Endodermal cell (in vitro differentiated cells): ENCODE measurements at regions not wholly inside any gene's neighbourhood (a gene's known extent, or its start where the extent isn't known, plus 50 kb on each side); places are given as distances from the start of the nearest gene placed in this dataset.

Experiments
- DNase-seq: peaks from one replicate; pipeline ENCODE4 v3.0.0-alpha.2; 2017
- H3K27ac ChIP-seq: 2 replicates; pipeline ENCODE4 v1.5.1; 2013; ENCODE audit warnings: mild to moderate bottlenecking, low read depth, low read length, moderate library complexity
- H3K27me3 ChIP-seq: 2 replicates; pipeline ENCODE4 v1.6.1; 2013; ENCODE audit warnings: mild to moderate bottlenecking, low read length, moderate library complexity; ENCODE audit not compliant: insufficient read depth, control insufficient read depth, poor library complexity, severe bottlenecking
- H3K36me3 ChIP-seq: 2 replicates; pipeline ENCODE4 v1.7.0; 2013; ENCODE audit warnings: mild to moderate bottlenecking, low read length, moderate library complexity; ENCODE audit not compliant: control insufficient read depth, insufficient read depth
- H3K4me1 ChIP-seq: one replicate; pipeline ENCODE4 v1.7.0; 2013; ENCODE audit warnings: low read length; ENCODE audit not compliant: control insufficient read depth, insufficient read depth
- H3K4me3 ChIP-seq: 2 replicates; pipeline ENCODE4 v1.5.1; 2013; ENCODE audit warnings: mild to moderate bottlenecking, low read length, moderate library complexity
- H3K9ac ChIP-seq: 2 replicates; pipeline ENCODE4 v1.6.1; 2013; ENCODE audit warnings: mild to moderate bottlenecking, low read length, moderate library complexity; ENCODE audit not compliant: poor library complexity, severe bottlenecking; ENCODE audit errors: extremely low read depth
- H3K9me3 ChIP-seq: 2 replicates; pipeline ENCODE4 v1.6.1; 2013; ENCODE audit warnings: mild to moderate bottlenecking, low read length, moderate library complexity; ENCODE audit not compliant: control insufficient read depth
- H3K27ac Mint-ChIP-seq: 2 replicates; pipeline ENCODE4 v1.8.0; 2020; ENCODE audit warnings: mixed read lengths
- H3K27me3 Mint-ChIP-seq: 2 replicates; pipeline ENCODE4 v1.8.0; 2021; ENCODE audit warnings: mild to moderate bottlenecking, mixed read lengths; ENCODE audit not compliant: insufficient read depth
- H3K36me3 Mint-ChIP-seq: 2 replicates; pipeline ENCODE4 v1.8.0; 2020; ENCODE audit warnings: low read depth, mixed read lengths
- H3K4me1 Mint-ChIP-seq: 2 replicates; pipeline ENCODE4 v1.8.0; 2020; ENCODE audit warnings: mixed read lengths
- H3K4me3 Mint-ChIP-seq: 2 replicates; pipeline ENCODE4 v1.8.0; 2020; ENCODE audit warnings: mild to moderate bottlenecking, moderate library complexity, mixed read lengths
- H3K9me3 Mint-ChIP-seq: 2 replicates; pipeline ENCODE4 v1.8.0; 2020; ENCODE audit warnings: mild to moderate bottlenecking, mixed read lengths
- CTCF ChIP-seq: fragments of 200-600 bp; sonication (generic); conservative IDR thresholded peaks from 2 replicates; pipeline ENCODE4 v1.5.0; 2021; ENCODE audit warnings: antibody characterized with exemption, mild to moderate bottlenecking
- WGBS, 2 experiments: methylation state at CpG; one replicate each; pipeline versions ENCODE4 v1.1.5 to v1.1.7; 2013; ENCODE audit warnings: missing lambda C conversion rate in 2 of 2, mixed read lengths in 1 of 2; ENCODE audit not compliant: insufficient coverage in 1 of 2, insufficient read length in 1 of 2; 5-methylcytosine and 5-hydroxymethylcytosine counted together

DNA sequence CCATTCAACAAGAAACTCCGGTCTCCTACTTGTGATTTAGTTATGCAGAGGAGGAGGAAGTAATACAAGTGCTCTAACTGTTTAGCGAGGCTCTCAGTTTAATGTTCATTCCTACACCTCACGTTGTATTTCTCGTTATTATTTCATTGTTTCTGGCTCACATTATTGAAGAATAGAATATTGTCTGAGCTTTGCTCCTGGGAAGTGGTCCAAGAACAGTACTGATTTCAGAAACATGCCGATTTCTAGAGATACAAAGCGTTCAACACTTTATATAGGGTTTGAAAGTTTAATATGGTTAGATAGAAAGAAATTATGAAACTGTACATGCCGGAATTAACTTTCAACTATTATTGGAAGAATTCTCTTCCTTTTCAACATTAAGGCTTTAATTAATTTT lies 1145.5 kb downstream of the TBL1XR1 start:
- Mint-ChIP-seq H3K4me1 (no peaks in the 10 kb centered on the region), H3K36me3 (no peaks in the 10 kb centered on the region), H3K27me3 (no peaks in the 10 kb centered on the region), H3K9me3 (no peaks in the 10 kb centered on the region), H3K27ac (no peak overlapping the region), H3K4me3 (no peak overlapping the region)
- no peak overlapping the region for H3K27ac ChIP-seq
- no peaks in the 10 kb centered on the region for H3K36me3 ChIP-seq
- 92% methylated on average over 6 of the region's 7 CpGs; no CpG with 5 or more reads in 1 of the 2 experiments for WGBS, 2 experiments
- no peaks in the 10 kb centered on the region for H3K9me3 ChIP-seq
- H3K4me1 ChIP-seq: no peaks in the 10 kb centered on the region
- TF ChIP-seq CTCF: no peak
- H3K9ac ChIP-seq: no peak overlapping the region
- H3K27me3 ChIP-seq: no peaks in the 10 kb centered on the region
- no peak overlapping the region for H3K4me3 ChIP-seq
- DNase-seq: no peak

GRCh38 chr3:176046703-176047102 lies 1150.6 kb downstream of the TBL1XR1 start:
- no peak overlapping the region for H3K4me3 Mint-ChIP-seq
- 94 to 100% methylated on average over 2 of the region's 2 CpGs for WGBS, 2 experiments
- Histone ChIP-seq H3K4me3 (no peak overlapping the region), H3K27me3 (no peaks in the 10 kb centered on the region), H3K9ac (no peak overlapping the region), H3K27ac (no peak overlapping the region), H3K36me3 (no peaks in the 10 kb centered on the region), H3K4me1 (no peaks in the 10 kb centered on the region), H3K9me3 (no peaks in the 10 kb centered on the region)
- H3K27me3 Mint-ChIP-seq: no peaks in the 10 kb centered on the region
- no peak overlapping the region for H3K27ac Mint-ChIP-seq
- no peak for TF ChIP-seq CTCF
- no peaks in the 10 kb centered on the region for H3K9me3 Mint-ChIP-seq
- no peak for DNase-seq
- H3K36me3 Mint-ChIP-seq: no peaks in the 10 kb centered on the region
- no peaks in the 10 kb centered on the region for H3K4me1 Mint-ChIP-seq

GRCh38 chr3:176041812-176042211 lies 1155.5 kb downstream of the TBL1XR1 start:
- H3K4me1 ChIP-seq: no peaks in the 10 kb centered on the region
- H3K9ac ChIP-seq: no peak overlapping the region
- H3K27me3 ChIP-seq: no peaks in the 10 kb centered on the region
- no peaks in the 10 kb centered on the region for H3K9me3 Mint-ChIP-seq
- H3K4me3 ChIP-seq: no peak overlapping the region
- no peaks in the 10 kb centered on the region for H3K36me3 ChIP-seq
- H3K36me3 Mint-ChIP-seq: no peaks in the 10 kb centered on the region
- no peaks in the 10 kb centered on the region for H3K27me3 Mint-ChIP-seq
- H3K4me1 Mint-ChIP-seq: no peaks in the 10 kb centered on the region
- WGBS, 2 experiments: 88 to 100% methylated on average over 1 to 2 of the region's 2 CpGs
- H3K27ac Mint-ChIP-seq: no peak overlapping the region
- H3K9me3 ChIP-seq: no peaks in the 10 kb centered on the region
- no peak for DNase-seq
- no peak for TF ChIP-seq CTCF
- no peak overlapping the region for H3K27ac ChIP-seq
- H3K4me3 Mint-ChIP-seq: no peak overlapping the region
